Caki2 (cell line): ENCODE measurements at regions not wholly inside any gene's neighbourhood (a gene's known extent, or its start where the extent isn't known, plus 50 kb on each side); places are given as distances from the start of the nearest gene placed in this dataset.
"Not testable (repeated sequence)": the region's sequence is repeated elsewhere in the genome, so short reads cannot be mapped to it uniquely, and the experiment has no call there.

Experiments used
- DNase-seq: peaks from one replicate; pipeline ENCODE4 v3.0.0-alpha.2; 2015; ENCODE audit warnings: low read depth
- in situ Hi-C: cut with HindIII; loops from 2 replicates; pipeline ENCODE4 v1.10.0; 2016; ENCODE audit warnings: low sequenced_read_pairs, low pct_unique_long_range_greater_than_20kb, mixed read lengths

GRCh38 chr5:30401479-30402058, 791.9 kb upstream of the CDH6 start:
- in situ Hi-C loops: no loop called here
- DNase-seq: peak; percentile 35

- no peak for DNase-seq
- in situ Hi-C loops: no loop called here
These were observed 795.1 kb upstream of the CDH6 start for GRCh38 chr5:30398423-30398822.

DNA sequence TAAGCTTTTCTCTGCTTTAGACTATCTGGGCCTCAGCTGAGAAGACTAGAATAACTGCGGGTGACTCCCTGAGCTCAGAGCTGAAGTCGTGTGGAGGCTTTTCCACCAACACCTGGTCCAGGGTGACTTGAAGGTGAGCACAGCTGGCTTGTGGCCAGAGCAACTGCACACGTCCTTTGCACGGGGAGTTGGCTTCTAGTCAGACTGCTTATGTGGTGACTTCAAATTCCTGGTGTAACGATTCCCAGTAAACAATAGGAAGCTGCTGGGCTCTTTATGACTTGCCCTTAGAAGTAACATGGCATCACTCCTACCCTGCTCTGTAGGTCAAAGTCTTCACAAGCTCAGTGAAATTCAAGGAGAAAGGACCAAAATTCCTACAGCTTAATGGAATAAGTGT, 800.6 kb upstream of the CDH6 start:
- DNase-seq: no peak
- in situ Hi-C loops: no loop called here

DNA sequence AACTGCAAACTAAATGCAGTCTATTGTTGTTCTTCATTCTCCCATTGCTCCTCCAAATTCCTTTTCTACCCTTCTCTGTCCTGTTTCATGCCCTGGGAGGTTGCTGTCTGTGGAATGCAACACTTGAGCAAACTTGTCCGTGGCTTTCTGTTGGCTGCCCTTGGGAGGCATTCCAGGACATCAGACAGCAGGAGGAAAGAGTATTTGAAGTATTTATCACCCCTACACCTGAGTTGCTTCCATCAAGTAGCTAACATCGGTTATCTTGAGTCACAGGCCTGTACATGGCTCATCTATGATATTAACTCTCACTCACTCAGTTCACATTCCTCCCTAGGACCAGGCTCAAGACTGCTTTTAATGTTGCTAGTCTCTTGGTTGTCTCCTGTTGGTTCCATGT, 803.4 kb upstream of the CDH6 start:
- in situ Hi-C loops: no loop called here
- DNase-seq: no peak

- DNase-seq: no peak
- in situ Hi-C loops: no loop called here
These were observed 805.4 kb upstream of the CDH6 start for GRCh38 chr5:30387974-30388632.

DNA sequence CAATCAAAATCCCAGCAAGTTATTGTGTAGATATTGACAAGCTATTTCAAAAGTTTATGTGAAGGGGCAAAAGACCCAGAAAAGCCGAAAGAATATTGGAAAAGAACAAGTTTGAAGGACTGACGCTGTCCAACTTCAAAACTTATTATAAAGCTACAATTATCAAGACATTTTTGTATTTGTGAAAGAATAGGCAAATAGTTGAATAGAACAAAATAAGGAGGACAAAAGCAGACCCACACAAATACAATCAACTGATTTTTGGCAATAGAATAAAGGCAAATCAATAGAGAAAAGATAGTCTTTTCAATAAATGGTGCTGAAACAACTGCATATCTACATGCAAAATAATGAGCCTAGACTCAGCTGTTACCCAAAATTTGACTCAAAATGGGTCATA, 807.7 kb upstream of the CDH6 start:
- no peak for DNase-seq
- in situ Hi-C loops: no loop called here

DNA sequence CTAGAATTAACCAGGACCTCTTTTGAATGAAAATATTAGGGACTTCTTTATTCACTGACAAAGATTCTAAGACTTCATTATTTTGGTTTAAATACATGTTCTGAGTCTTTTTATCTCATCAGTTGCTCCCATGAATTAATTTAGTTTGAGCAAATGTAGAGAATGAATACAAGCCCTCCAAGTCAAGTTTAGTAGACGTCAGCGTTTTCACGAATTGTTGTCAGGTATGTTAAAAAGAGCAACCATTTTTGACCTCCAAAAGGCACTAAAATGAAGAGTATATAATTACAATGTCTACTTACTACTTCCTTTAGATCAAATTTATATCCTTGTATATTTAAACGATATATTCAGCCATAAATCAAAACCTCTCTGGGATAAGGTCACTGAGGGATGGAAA, 809.3 kb upstream of the CDH6 start:
- DNase-seq: no peak
- in situ Hi-C loops: no loop called here

GRCh38 chr5:30380228-30380627, 813.3 kb upstream of the CDH6 start:
- no peak for DNase-seq
- in situ Hi-C loops: no loop called here

GRCh38 chr5:30376848-30377247, 816.6 kb upstream of the CDH6 start:
- no peak for DNase-seq
- in situ Hi-C loops: no loop called here

GRCh38 chr5:30368064-30368463, 825.4 kb upstream of the CDH6 start:
- in situ Hi-C loops: no loop called here
- no peak for DNase-seq

DNA sequence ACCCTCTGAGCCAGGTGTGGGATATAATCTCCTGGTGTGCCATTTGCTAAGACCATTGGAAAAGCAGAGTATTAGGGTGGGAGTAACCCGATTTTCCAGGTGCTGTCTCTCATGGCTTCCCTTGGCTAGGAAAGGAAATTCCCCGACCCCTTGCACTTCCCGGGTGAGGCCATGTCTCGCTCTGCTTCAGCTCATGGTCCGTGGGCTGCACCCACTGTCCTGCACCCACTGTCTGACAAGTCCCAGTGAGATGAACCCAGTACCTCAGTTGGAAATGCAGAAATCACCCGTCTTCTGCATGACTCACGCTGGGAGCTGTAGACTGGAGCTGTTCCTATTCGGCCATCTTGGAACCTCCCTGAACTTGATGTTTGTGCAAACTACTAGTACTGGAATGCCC, 828.5 kb upstream of the CDH6 start:
- DNase-seq, in situ Hi-C loops: not testable (repeated sequence)

- DNase-seq: no peak
- in situ Hi-C loops: no loop called here
These were observed 836.1 kb upstream of the CDH6 start for GRCh38 chr5:30357371-30357770.

GRCh38 chr5:30355675-30356074, 837.8 kb upstream of the CDH6 start:
- no peak for DNase-seq
- in situ Hi-C loops: no loop called here

DNA sequence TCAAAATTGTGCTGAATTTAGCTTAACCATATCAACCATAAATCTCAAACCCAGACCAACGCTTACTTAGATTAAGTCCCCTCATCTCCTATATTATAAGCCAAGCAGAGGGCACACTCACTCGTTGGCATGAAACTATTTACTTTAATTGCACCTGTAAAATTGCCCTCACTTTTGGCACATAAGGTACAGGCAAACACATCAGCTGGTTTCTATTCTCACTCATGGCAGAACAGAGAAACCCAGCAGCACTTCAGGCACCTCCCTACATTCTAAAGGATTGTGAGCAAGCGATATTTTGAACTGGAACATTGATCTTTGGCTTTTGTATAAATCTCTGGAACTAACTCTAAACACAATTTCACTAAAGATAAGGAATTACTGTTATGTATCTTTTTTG, 845.6 kb upstream of the CDH6 start:
- in situ Hi-C loops: no loop called here
- no peak for DNase-seq

- in situ Hi-C loops: not testable (repeated sequence)
These were observed 847.7 kb upstream of the CDH6 start for GRCh38 chr5:30345539-30346345.

GRCh38 chr5:30343707-30344106, 849.8 kb upstream of the CDH6 start:
- no peak for DNase-seq

More at GRCh38 chr5:30345539-30346345, 847.7 kb upstream of the CDH6 start:
- not testable (repeated sequence) for DNase-seq

DNA sequence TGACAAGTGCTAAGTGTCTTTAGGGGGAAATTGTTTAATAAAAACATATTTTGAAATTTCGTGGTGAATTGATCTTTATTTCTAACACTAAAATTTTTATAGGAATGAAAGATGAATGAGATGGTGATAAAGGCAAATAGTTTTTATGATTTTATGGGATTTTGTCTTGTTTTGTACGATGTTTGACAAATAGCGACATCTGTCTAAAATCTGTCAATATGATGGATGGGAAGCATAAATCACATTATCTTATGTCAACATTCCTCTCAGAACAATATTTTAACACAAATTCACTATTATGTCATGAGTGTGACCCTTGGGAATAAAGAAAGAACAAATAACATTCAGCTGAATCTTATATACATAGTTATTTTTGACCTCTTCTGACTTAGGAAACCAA, 852.0 kb upstream of the CDH6 start:
- no peak for DNase-seq
- in situ Hi-C loops: no loop called here

More at GRCh38 chr5:30343707-30344106, 849.8 kb upstream of the CDH6 start:
- in situ Hi-C loops: no loop called here

DNA sequence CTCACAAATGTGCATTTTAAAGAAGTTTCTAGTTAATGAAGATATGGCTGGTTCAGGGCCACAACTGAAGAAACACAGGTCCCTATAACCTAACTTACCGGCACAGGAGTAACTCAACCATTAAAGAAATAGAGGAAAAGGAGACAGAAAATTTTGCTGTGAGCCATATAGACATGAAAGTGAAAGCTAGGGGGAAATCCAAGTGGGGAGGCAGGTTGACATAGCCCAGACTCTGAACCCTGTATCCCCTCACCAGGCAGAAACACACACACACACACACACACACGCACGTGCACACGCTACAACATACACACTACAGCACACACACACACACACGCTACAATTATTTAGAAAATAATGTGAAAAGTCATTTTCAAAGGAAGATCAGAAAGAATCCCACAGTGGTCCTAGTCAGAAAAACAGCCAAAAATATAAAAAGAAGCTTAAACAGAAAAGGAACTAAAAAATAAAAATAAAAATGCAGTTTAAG, 856.4 kb upstream of the CDH6 start:
- no peak for DNase-seq
- in situ Hi-C loops: no loop called here

DNA sequence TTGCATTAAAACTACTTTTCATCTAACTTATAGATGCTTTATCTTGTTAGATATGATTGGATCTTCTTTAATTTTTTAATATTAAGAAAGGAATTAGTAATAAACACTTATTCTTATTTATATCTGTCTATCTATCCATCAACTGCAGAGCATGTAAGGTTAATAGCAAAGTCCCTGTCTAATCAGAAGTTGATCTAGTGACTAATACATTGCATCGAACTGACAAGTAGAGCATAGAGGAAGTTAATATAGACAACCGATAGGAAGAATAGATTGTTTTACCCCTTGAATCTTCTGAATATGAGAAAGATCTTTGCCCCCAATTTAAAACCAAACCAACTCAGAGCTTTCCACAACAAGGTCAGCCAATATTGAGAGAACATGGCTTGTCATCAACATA, 862.0 kb upstream of the CDH6 start:
- in situ Hi-C loops: no loop called here
- no peak for DNase-seq
